NCI-H1436 (cell line): ENCODE measurements at regions not wholly inside any gene's neighbourhood (a gene's known extent, or its start where the extent isn't known, plus 50 kb on each side); places are given as distances from the start of the nearest gene placed in this dataset.
A peak's percentile ranks its signal among the peaks of the same experiment; 100 is the strongest.
"Not testable (repeated sequence)": the region's sequence is repeated elsewhere in the genome, so short reads cannot be mapped to it uniquely, and the experiment has no call there.

Experiments used
- DNase-seq: peaks from one replicate; lab custom pipeline; 2025; lab: John Stamatoyannopoulos, UW

DNA sequence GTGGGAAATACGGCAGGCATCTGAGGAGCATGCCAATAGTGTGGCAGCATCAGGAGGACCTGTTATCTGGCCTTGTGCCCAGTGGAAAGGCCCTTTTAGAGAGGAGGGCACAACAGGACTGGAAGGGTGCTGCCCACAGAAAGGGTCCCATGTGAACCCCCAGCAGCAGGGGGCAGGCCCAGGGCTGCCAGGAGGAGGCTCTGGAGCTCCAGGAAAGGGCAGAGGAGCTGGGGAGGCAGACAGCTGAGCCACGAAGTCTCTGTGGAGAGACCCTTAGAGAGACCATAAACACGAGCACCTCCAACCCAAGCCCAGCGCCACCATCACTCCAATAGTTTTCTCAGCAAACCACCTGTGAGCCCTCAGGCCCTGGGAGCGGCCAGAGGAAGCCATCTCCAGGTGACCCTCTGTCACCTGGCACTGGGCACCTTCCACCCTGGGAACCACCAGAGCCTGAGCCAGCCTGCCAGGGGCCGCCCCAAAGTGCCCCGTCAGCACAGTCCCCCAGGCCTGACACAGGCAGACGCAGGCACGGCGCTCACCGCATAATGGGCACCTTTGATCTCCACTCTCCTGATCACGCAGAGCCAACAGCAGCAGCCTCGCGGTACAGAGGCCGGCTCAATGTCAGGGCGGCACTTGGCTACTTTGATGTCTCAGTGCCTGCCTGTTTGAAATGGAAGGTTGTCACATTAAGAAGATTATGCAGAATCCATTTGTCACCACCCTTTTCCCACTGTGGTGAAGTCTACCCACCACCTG is 162.5 kb upstream of the RAB6C start:
- DNase-seq: no peak

DNA sequence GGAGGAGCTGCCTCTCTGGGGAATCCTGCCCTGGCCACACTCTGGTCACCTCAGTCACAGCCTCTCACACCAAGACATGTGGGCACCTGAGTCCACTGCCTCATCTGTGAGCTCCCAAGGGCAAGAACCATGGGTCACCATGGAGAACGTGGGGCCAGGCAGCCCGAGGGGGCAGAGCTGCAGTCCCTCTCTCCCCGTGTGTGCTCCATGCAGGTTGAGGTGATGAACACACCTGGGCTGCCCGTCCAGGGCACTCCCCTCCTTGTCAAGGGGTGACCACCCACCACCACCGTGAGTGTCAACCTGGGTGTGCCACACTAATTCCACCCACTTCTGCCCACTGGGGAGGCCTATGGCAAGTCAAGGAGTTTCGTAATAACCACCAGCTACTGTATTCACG is 159.6 kb upstream of the RAB6C start:
- DNase-seq: no peak

DNA sequence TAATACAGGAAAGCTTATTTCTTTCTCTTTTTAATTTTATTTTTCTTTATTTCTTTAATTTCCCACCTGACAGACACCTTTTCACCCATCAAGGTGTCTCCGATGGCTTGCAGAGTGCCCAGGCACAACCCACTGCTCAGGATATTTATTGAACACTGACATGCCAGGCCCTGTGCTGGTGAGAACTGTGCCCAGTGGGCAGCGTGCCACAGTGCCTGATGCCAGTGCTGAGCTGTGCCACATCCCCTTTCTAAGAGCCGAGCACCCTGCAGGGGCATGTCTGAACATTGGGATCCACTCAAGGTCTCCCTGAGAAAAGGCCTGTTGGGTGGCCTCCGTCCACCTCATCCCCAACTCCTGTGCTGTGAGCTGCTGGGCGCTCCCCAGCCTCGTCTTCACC is 158.6 kb upstream of the RAB6C start:
- DNase-seq: no peak

DNA sequence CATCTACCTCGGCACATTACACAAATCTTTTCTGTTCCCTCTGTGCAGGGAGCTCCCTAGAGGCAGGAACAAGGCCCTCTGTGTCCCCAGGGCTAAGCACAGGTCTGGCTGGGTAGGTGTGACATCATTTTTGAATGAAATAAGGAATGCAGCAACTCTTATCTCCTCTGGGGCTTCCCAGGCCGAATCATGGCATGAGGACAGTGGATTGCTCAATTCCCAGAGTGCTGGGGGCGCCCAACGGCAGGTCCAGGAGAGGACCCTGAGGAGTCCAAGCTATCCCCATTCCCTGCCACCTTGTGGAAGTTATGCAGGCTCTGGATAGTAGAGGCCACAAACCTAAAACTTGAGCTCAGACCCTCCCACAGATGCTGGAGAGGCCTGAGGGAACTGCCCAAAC is 158.0 kb upstream of the RAB6C start:
- DNase-seq: no peak

DNA sequence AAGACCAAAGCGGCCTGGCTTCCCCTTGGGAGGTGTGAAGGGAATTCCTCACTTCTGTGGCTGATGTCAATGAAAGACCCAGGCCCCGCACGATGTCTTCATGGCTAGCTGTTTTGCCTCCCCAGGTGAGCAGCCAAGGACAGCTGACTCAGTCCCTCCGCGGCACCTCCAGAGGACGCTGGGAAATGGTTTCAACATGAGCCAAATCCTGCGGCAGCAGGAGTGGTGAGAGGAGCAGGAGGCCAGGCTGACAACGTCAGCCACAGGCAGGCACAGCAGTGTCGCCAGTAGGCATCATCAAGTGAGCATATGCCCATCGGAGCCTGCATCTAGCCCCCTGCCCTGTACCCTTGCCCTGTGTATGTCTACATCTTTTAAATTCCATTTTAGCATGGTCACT is 156.4 kb upstream of the RAB6C start:
- DNase-seq: no peak

DNA sequence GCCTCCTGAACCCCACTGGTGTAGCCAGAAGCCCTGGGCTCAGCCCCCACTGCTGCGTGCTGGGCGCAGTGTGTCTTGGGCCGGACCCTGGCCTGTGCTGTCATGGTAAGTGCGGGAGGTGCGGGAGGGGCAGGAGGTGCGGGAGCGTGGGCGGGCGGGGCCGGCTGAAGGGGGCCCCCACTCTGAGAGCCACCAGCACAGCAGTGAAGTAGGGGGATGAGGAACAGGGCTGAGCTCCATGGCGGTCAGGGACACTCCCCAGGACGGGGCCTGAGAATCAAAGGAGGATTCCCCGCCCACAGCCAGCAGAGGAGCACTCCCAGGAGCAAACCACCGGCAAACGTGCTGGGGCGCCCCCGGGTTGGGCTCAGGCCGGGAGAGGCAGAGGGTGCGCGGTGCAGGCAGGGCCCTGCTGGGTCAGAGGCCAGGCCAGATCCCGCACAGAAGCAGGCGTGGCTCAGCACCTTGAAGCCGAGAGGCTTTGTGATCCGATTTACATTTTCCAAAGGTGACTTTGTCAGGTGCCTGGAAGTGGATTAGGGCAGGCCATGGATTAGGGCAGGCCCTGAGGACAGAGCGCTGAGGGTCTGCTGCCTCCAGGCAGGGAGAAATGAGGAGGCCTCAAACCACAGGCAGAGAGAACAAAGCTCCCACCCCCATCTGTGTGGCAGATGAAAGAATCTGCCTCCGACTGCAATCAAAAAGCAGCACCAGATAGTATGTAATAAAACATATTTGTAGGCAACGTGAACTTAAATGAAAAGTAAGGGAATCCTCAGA is 152.0 kb upstream of the RAB6C start:
- DNase-seq: no peak

DNA sequence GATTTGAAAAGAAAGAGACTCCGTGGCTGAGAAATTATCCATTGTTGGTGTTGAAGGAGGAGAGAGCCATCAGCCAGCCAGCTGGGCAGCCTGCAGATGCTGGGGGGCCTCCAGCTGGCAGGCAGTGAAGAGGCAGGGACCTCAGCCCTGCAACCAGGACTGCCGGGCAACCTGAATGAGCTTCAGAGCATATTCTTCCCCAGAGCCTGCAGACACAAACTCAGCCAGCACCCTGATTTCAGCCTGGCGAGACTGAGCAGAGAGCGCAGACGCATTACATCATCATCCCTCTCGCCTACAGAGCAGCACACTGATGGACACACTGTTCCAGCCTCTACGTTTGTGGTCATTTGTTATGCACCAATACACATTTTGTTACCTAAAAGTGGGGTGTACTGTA is 150.7 kb upstream of the RAB6C start:
- no peak for DNase-seq

DNA sequence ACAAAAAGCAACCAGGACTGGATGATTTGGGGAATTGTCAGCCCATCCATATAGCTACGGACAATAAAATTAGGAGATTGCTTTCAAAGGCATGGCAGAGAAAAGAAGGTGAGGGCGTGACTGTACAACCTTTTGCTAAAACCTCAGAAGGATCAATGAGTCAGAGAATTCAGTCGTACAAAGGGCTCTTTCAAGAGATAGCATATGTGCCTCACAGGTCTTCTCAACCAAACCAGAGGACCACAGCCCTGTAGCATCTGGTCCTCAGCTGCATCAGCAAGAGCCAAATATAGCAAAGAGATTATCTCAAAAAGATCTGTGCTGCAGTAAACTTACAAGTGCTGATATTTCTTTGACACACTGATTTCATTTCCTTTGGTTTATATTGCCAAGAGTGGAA is 149.9 kb upstream of the RAB6C start:
- DNase-seq: no peak

DNA sequence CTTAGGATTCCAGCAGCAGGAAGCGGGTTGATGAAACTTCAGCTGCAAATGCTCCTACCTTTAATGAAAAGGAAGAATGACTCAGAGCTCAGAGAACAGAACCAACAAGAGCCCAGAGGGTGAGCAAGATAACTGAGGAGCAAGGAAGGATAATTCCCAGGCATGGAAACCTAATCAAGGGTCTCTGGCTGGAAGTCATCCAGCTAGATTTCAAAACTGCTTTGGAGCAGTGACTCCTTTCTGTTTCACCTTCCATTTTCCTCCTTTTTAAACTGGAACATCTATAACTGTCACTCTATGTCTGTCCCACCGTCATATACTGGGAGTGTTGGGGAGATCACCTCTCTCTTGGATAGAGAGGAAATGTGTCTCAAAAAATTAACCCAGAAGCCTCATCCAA is 148.4 kb upstream of the RAB6C start:
- DNase-seq: no peak

DNA sequence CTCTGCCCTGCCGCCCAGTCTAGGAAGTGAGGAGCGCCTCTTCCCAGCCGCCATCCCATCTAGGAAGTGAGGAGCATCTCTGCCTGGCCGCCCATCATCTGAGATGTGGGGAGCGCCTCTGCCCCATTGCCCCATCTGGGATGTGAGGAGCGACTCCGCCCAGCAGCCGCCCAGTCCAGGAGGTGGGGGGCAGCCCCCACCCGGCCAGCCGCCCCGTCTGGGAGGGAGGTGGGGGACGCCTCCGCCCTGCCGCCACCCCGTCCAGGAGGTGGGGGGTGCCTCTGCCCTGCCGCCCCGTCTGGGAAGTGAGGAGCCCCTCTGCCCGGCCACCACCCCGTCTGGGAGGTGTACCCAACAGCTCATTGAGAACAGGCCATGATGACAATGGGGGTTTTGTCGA is 146.0 kb upstream of the RAB6C start:
- DNase-seq: not testable (repeated sequence)

DNA sequence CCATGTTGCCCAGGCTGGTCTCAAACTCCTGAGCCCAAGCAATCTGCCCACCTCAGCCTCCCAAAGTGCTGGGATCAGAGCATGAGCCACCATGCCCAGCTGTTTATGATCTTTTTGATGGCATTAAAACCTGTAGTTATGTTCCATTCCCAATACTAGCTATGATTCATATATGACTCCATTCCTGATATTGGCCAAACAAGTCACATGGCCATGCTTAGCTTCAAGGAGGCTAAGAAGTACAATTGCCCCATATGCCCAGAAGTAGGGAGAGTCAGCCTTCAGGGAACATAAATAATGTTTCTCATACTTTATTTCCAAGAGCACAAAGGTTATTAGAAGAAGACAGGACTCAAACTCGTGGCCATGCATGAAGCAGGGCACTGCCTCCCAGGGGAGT is 132.4 kb upstream of the RAB6C start:
- no peak for DNase-seq

DNA sequence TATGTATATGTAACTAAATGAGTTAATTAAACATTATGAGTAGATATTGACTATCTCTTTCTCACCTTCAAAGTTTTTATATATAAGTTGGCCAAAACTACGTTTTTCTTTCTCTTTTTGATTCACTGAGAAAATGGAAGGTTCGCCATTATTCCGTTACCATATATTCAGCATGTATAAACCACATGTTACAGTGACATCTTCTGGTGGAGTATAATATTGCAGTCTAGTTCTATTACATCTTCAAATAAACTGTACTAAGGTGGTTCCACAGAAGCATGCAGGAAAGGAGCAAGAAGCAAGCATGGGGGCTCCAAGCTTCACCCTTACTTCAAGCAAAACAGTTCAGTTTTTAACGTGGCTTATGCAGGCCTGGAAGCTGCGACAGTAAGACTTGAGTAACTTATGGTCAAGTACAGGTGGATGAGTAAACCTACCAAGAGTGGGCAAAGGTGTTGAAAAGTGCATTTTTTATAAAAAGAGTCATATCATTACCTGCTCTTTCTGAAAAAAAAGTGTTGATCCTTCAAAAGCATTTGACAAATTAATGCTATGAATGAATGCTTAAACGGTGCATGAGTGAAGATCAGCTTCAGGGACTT is 129.8 kb upstream of the RAB6C start:
- DNase-seq: peak; percentile 17

DNA sequence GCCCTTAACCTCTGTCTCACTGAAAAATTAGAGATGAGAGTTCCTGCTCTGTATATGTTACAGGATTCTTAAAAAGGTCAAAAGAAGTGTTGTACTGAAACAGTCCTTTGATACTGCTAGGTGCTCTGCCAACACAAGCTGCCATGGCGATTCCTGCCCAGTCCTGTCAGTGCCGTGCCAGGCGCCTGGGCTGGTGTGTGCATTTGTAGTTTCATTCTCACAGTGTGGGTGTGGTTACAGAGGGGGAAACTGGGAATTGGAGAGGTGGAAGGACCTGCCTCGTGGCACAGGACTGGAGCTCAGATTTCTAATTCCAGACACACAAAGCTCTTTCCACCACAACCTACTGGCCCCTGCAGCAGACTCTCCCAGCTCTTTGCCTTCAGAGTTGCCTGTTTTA is 122.3 kb upstream of the RAB6C start:
- no peak for DNase-seq

DNA sequence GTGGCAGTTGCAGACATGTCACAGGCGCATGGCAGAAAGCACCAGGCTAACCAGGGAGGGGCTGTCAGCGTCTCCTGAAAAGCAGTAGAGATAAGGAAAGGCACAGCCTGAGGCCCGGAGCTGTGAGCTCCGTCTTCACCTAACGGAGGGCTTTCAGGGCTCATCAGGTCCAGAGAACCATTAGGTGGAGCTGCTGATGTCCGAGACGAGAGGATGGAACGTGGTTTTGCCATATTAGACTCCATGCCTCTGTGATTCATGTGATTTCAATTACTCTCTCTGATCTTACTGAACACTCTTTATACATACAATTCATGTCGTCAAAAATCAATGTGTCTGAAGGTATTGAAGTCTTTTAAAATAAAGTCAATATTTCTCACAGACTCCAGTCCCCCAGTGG is 120.3 kb upstream of the RAB6C start:
- no peak for DNase-seq

DNA sequence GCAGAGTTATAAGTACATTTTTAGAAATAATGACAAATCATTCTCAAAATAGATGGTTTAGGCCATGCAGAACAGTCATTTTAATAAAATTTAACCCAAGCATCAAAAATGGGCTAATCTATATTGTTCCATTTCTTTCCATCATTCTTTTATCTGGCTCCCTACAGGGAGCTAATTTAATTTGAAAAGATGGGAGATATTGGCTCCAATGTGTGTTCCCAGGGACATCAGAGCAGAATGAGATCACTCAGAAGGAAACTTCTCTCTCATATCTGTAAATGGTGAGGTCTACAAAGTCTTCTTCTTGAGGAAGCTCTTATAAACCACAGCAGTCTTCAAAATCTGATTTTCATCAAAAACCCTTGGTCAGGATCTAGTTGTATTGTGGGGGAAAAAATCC is 119.4 kb upstream of the RAB6C start:
- no peak for DNase-seq

DNA sequence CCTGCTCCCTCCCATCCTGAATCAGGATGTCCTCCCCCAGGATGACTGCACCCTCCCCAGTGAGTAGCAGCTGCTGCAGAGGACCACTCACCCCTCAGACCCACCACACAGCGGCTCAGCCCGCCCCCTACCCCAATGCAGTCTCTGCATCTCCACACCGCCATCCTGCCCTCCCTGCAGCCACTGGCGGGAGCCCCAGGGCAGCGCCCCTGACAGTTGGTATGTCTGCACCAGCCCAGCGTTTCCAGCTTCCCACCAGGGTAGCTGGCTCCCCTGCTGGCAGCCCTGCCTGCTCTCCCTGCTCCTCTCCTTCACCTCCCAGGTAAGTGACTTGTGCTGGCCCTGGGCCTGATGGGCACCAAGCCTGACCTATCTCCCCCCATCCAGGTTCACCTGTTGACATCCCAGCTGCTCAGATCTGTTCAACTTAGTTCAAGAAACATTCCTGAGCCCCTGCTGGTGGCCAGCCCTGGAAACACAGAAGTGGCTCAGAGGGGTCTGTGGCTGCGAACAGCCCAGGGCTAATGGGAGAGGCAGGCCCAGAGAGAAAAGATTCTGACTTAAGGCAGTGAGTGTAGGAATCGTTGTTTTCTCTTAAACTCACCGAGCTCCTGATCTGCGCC is 117.7 kb upstream of the RAB6C start:
- DNase-seq: no peak

DNA sequence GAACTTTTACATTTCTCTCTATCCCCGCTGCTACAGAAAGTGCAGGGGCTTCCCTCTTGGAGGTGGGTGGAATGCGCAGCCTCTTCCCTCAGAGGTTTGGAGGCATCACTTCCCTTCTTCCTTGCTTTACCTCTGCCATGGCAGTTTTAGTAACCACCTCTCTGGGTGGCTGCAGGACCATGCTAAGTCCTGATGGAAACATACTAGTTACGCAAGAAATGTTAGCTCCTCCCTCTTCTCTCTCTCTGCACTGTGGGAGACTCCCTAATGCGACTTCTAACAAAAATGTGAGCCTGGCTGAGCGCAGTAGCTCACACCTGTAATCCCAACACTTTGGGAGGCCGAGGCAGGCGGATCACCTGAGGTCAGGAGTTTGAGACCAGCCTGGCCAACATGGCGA is 116.8 kb upstream of the RAB6C start:
- no peak for DNase-seq

DNA sequence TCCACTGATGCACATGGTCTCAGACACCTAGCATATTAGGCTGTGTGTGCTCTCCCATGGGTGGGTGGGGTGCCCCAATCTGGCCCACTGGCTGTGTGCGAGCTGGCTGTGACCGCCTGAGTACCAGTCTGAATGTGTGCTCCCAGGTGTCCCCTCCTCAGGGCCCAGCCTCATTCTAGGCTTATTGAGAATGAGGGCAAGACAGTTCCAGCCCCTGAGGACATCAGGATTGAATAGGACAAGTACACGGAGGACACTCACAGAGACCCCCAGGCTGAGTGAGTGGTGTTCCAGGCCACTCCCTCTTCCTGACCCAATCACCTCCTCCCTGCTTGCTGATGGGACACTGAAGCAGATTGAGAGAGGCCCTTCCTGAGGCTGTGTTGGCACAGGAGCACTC is 116.1 kb upstream of the RAB6C start:
- no peak for DNase-seq

DNA sequence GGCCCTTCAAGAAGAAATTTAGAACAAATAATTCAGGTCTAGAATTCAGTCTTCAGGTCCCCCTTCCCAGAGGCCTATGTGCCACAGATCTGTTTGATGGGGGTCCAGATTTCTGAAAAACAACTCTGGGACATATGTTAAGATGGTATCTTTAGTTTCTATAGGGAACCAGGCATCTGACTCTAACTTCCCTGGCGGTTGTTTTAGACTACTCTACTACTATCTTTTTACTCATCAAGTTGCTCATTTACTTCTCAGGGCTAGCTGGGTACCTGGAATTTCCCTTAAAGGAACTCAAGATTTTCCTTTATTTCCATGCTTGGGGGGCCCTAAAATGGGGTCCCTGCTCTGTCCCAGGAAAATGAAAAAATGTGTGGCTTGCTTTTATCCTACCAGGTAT is 114.7 kb upstream of the RAB6C start:
- no peak for DNase-seq

DNA sequence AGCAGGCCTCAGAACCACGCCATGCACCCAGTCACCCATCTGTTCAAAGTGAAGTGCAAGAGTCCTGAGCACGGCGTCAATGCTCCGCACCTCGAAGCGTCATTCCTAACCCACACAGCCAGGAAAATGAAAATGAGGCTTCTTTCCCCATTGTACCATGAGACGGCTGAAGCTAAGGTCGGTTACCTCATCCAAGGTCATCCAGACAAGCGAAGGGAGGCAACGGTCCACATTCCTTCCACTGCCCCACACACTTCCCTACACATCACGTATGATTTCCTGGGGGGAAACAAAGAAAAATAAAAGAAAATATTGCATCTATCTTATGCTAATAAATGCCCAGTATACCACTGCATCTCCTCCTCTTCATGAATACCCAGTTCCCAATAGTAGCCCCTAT is 113.5 kb upstream of the RAB6C start:
- DNase-seq: no peak

DNA sequence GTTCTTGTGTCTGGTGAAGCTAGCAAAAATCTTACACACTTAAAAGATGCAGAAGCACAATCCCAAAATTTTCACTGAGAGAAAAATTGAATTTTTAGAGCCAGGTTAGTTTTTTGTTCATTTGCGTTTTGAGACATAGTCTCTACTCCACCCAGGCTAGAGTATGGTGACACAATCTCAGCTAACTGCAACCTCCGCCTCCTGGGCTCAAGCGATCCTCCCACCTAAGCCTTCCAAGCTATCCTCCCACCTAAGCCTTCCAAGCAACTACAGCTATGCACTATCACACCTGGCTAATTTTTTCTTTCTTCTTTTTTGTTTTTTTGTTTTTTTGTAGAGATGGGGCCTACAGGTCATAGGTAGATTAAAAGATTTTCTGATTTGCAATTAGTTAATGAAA is 113.1 kb upstream of the RAB6C start:
- DNase-seq: no peak

DNA sequence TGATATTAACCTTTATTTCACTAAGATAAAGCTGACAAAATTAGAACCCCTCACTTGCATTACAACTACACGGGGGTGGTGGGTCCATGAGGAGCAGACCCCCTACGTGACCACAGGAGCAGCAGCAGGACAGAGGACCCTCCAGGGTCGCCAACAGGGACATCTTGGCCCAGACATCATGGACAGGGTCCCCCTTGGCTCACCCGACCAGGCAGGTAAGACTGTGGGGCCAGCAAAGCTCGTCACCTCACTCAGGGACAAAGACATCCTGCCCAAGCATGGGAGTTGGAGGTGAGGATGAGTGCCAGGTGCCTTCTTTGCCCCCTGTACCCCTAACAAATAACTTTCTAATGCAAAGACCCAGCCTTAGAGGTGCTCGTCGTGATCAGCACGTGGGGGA is 111.3 kb upstream of the RAB6C start:
- DNase-seq: no peak

DNA sequence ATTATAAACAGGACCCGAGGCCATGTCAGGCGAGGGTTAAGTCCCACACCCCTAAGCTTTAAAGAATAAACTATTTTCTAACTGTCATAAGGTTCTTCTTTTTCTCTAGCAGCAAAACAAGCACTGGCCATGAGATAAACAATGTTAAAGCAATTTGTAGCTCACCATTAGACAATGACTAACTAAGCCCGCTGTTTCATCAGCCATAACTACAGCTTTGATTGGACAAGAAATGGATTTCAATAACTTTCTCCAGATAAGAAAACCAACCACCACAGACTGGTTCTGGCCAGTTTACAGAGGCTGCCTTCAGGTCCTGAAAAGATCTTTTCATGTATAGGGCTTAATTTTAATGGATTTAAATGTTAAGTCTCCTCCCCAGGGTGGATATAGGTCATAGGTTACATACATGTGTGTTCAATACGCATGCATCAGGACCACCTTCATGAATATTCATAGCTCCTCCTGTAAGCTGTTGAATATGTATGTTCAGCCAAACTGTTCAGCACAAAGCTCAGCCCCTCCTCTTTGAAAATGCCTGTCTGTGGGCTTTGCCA is 108.7 kb upstream of the RAB6C start:
- DNase-seq: no peak
